SU-DHL-6 (cell line): ENCODE measurements at regions not wholly inside any gene's neighbourhood (a gene's known extent, or its start where the extent isn't known, plus 50 kb on each side); places are given as distances from the start of the nearest gene placed in this dataset.

Experiments
- EZH2phosphoT487 ChIP-seq: fragments of 200-600 bp; sonication (generic), shearing (Covaris generic); conservative IDR thresholded peaks from 2 replicates; pipeline ENCODE4 v1.6.1; 2018; ENCODE audit warnings: mild to moderate bottlenecking, antibody characterized with exemption, low read length, moderate library complexity, mixed read lengths
- TF ChIP-seq, protein P1 (sequence below): fragments of 200-600 bp; sonication (generic); IDR thresholded peaks from one replicate; pipeline ENCODE4 v1.5.1; 2017; ENCODE audit warnings: antibody characterized with exemption, mild to moderate bottlenecking, low read length, moderate library complexity; ENCODE audit not compliant: insufficient read depth, poor library complexity, severe bottlenecking

DNA sequence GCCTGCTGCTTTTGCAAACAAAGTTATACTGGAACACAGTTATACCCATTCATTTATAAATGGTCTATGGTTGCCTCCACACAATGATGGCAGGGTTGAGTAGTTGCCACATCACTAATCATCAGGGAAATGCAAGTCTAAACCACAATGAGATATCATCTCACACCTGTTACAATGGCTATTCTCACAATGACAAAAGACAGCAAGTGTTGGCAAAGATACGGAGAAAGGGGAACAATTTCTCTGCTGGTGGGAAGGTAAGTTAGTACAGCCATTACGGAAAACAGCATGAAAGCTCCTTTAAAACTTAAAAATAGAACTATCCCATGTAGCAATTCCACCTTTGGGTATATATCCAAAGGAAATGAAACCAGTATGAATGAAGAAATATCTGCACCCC lies 261.4 kb downstream of the TJP1 start:
- TF ChIP-seq, protein P1, sequence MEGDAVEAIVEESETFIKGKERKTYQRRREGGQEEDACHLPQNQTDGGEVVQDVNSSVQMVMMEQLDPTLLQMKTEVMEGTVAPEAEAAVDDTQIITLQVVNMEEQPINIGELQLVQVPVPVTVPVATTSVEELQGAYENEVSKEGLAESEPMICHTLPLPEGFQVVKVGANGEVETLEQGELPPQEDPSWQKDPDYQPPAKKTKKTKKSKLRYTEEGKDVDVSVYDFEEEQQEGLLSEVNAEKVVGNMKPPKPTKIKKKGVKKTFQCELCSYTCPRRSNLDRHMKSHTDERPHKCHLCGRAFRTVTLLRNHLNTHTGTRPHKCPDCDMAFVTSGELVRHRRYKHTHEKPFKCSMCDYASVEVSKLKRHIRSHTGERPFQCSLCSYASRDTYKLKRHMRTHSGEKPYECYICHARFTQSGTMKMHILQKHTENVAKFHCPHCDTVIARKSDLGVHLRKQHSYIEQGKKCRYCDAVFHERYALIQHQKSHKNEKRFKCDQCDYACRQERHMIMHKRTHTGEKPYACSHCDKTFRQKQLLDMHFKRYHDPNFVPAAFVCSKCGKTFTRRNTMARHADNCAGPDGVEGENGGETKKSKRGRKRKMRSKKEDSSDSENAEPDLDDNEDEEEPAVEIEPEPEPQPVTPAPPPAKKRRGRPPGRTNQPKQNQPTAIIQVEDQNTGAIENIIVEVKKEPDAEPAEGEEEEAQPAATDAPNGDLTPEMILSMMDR = no peak
- TF ChIP-seq EZH2phosphoT487 = no peak
